Activated CD4-positive, alpha-beta T cell treated with anti-CD3 and anti-CD28 coated beads, Interleukin-2, amount 50 U/mL, for 16 hours (primary cell): ENCODE measurements at regions not wholly inside any gene's neighbourhood (a gene's known extent, or its start where the extent isn't known, plus 50 kb on each side); places are given as distances from the start of the nearest gene placed in this dataset.

Source experiments
- DNase-seq: peaks from one replicate; pipeline ENCODE4 v3.0.0-alpha.2; 2020

GRCh38 chr5:68409259-68409658 lies 193.7 kb downstream of the PIK3R1 start:
- DNase-seq, result no peak

GRCh38 chr5:68411161-68411560 lies 195.6 kb downstream of the PIK3R1 start:
- no peak for DNase-seq

DNA sequence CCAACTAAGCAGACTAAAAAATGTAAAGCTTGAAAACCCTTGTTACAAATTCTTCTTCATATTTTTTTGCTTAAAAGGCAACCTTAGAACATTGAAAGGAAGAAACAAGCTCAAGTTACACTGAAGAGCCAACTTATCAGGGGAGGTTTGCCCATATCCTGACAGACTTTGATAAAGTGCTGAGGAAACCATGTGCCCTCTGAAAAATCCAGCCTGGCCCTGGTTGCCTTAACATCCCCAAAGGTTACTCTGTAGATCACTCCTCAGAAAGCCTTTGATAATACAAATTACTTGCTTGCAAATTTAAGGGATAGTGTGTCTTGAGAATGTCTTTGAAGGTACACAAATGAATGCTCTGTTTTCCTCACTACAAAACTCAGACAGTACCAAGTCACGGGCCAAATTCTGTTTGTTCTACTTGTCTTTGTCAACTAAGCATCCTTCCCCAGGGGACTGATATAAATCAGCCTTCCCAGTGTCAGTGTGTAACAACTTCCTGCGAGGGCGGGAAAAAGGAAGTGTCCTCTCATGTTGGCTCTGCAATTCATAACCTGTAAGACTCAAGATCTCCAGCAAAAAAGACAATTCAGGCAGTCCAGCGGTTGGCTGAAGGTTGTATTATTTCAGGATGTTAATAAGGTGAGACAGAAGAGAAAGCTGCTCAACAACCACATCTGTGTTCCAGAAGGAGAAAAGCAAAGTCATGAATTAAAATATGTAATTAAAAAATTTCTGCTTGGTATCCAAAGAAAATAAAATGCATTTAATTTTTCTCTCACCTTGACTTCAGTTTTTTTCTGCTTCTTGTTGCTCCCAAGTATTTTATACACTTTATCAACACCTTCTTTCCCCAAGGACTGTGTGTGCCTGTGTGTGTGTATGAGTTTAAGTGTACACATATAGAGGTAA lies 199.9 kb downstream of the PIK3R1 start:
- no peak for DNase-seq

- no peak for DNase-seq
These were observed 201.2 kb downstream of the PIK3R1 start for GRCh38 chr5:68416714-68417113.

DNA sequence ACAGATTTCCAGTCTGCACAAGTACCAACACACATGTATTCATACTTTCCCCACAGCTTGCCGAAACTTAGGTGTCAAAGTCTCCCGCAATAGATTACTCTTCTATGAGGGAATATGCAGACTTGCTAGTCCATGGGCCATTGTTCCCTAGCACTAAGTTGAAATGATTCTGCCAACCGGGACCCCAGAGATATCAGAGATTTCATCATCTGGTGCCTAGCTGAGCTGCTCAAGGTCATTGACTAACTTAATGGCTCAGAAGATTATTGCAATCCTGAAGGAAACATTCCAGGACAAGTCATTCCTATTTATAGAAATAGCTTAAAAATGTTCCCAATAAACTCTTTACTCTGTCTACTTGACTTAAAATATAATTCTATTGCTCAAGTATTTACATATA lies 202.6 kb downstream of the PIK3R1 start:
- no peak for DNase-seq

DNA sequence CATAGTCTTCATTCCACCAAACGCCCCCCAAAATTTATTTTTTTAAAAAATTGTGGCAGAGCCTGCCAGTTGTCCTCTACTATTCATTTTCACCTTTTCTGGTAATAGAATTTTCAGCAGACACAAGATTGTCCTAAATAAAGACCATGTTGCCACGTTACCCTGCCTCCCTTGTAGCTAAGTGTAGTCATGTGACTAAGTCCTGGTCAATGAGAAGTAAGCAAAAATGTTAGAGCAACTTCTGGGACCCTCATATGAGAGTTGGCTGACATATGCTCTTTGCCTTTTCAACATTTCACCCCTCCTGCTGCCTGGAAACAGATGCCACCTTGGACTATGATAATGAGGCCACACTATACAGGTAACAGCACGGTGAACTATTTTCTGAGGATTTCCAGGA lies 203.1 kb downstream of the PIK3R1 start:
- no peak for DNase-seq

GRCh38 chr5:68419081-68419636 lies 203.6 kb downstream of the PIK3R1 start:
- DNase-seq, result no peak

- DNase-seq, result no peak
These were observed 204.3 kb downstream of the PIK3R1 start for GRCh38 chr5:68419637-68420452.

- DNase-seq, result no peak
These were observed 205.2 kb downstream of the PIK3R1 start for GRCh38 chr5:68420476-68421344.

- no peak for DNase-seq
These were observed 206.1 kb downstream of the PIK3R1 start for GRCh38 chr5:68421485-68422220.

DNA sequence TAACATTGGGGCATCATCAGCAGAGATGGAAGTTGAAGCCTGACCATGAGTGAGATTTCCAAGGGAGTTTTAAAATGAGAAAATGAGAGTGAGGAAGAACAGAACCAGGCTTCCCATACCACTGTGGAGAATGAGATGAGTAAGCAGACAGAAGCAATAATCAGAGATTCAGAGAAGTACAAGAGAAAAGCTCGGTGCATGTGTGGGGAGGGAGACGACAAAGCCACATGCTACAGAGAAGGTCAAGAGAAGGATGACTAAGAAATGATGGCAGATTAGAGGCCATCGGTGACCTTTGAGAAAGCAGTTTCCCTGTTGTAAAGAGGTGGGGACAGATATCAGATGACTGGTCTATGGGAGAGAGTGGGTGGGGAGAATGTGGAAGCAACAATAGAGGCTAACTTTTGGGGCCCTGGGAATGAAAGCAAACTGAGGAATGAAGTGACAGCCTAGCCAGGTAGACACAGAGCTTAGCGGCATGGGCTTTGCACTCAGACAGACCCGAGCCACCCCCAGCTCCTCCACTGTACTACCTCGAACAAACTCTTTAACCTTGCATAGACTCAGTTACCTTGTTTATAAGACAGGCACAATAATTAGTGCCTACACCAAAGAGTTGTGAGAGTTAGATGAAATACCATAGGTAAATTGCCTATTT lies 207.7 kb downstream of the PIK3R1 start:
- peak; percentile 33 for DNase-seq

DNA sequence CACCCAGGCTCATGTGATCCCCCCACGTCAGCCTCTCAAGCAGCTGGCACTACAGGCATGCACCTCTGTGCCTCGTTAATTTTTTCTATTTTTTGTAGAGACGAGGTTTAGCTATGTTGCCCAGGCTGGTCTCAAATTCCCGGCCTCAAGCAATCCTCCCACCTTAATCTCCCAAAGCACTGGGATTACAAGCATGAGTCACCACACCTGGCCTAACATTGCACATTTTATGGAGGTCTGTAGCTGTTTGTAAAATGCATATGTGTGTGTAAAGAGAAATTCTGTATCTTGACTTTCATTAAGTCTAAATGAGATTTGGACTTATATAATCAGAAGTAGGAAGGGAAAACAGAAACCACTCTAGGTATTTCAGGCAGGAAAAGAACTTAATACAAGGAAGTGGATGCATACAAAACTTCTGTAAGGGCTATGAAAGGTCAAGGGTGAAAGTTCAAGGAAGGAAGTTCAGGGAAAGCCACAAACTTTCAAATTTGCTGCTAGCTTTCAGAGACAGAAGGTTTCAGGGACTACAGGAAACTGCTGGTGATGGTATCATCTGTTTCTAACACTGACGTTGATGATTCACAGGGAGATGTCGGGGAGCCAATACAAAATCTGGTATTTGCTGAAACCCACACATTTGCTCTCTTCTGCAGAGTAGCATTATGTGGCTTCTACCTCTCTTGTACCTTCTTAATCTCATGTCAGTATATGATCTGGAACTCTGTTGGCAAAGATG lies 209.4 kb downstream of the PIK3R1 start:
- DNase-seq, result peak; percentile 80

- DNase-seq, result no peak
These were observed 211.0 kb downstream of the PIK3R1 start for GRCh38 chr5:68426586-68426985.

- no peak for DNase-seq
These were observed 212.8 kb downstream of the PIK3R1 start for GRCh38 chr5:68428231-68428811.

DNA sequence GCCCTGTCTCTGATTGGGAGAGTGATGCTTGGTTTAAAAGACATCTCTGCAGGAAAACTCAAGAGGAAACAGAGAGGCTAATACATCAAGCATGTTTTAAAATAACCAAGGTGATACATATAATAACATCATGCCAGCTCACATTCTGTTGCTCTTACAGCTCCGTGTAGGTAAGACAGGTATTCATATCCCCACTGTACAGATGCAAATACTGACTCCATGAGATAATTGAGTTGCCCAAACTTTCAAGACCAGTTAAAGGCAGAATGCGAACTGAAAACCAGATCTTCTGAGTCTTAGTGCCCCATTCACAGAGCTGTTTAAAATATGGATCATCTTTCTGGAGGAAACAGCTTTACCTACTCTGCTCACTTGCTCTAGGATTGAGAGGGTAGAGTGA lies 214.0 kb downstream of the PIK3R1 start:
- no peak for DNase-seq

- no peak for DNase-seq
These were observed 214.7 kb downstream of the PIK3R1 start for GRCh38 chr5:68430279-68430678.

DNA sequence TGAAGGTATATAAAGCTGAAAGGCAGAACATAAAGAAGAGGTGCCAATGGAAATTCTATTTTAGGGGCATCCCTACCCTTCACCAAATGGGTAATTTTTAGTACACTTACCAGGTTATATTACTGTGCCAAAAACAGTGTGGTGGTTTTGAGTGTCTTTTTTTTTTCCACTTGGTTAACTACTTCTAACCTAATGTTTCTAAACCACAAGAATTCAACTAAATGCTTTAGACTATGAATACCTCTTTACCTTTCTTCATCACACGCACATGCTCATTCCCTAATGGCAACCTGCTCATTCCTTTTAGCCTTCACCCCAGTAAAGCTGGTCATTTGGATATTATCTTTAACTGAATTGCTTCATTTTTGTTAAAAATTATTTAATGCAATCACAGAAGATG lies 215.6 kb downstream of the PIK3R1 start:
- no peak for DNase-seq

- no peak for DNase-seq
These were observed 216.2 kb downstream of the PIK3R1 start for GRCh38 chr5:68431601-68432337.

DNA sequence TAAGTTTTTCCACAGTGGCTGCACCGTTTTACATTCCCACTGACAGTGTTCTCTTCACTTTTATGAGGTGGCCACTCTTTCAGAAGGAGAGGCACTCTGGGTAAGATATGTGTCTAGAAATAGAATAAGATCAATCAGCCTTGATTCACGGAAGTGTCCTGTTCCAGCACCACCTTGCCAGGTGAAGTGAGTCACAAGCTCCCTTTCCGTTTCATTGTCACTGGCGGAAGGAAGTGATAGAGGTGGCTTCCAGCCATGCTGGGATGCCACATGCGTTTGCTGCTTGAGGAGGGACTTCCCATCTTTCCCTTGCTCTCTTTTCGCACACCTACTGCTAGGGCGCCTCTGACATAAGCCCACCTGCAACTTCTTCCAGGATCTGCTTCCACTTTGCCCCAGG lies 217.1 kb downstream of the PIK3R1 start:
- peak; percentile 31 for DNase-seq

DNA sequence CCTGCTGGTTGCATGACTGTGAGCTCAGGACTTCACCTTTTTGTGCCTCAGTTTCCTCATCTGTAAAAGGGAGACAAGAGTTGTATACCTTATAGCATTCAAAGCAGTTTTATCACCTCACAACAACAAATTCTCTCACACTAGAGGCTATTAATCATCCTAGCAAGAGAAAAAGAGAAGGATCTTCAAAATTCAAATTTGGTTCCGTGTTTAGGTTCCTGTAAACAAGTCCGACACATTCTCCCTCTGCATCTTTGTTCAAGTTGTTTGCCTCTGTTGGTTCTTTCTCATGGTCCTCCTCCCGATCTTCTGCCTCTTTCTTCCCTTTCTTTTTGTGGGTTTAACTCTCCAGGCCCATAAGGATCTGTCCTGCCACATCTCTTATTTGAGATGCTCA lies 218.0 kb downstream of the PIK3R1 start:
- DNase-seq, result no peak
